ENCODE measurements at regions not wholly inside any gene's neighbourhood (a gene's known extent, or its start where the extent isn't known, plus 50 kb on each side); places are given as distances from the start of the nearest gene placed in this dataset.

- 57 to 83% methylated on average over 2 to 3 of the region's 3 CpGs for WGBS, 2 donors (ENCODE audit: low coverage in 1 of 2)
- TF ChIP-seq POLR2AphosphoS5 (IDR thresholded peaks at IDR 0.05) (no peak), POLR2A (IDR thresholded peaks at IDR 0.05) (no peak), EP300 (IDR thresholded peaks at IDR 0.05; ENCODE audit: low read depth) (no peak), CTCF (IDR thresholded peaks at IDR 0.05) (no peak)
- no peak overlapping the region for H3K27ac ChIP-seq
- in situ Hi-C loops (cut with MboI; ENCODE audit: low pct_ligation_motif_present in 1 of 4, low pct_unique_long_range_greater_than_20kb in 1 of 4, low sequenced_read_pairs in 3 of 4) (no loop called here), intact Hi-C loops (cut with DNase I; ENCODE audit: low total_unique reads) (no loop called here)
- H3K4me1 ChIP-seq: no peaks in the 10 kb centered on the region
- H3K9me3 ChIP-seq: no peaks in the 10 kb centered on the region
- no peak for DNase-seq
- H3K36me3 ChIP-seq: no peaks in the 10 kb centered on the region
- no peak overlapping the region for H3K4me3 ChIP-seq
- no peaks in the 10 kb centered on the region for H3K27me3 ChIP-seq
Measured at GRCh38 chrX:22351076-22351475, 78.4 kb downstream of the CBLL2 start.

DNA sequence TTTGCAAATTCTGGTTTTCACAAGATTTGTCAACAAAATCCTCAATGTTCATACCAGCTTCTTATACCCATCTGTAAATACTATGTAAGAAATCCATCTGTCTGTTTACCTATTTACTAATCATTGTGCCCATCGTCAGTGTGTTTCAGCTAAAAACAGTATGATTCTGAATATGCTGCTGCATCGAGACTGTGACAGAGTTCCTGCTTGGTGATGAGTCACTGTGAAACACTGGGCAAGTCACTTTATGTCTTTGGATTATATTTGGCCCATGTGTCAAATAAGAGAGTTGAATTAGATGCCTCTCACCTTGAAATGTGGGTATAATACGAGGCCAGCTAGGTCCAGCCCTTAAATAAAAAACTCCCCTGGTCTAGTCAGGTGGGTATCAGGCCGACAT lies 79.3 kb downstream of the CBLL2 start:
- H3K4me3 ChIP-seq: no peak overlapping the region
- no peak overlapping the region for H3K27ac ChIP-seq
- in situ Hi-C loops (cut with MboI; ENCODE audit: low pct_ligation_motif_present in 1 of 4, low pct_unique_long_range_greater_than_20kb in 1 of 4, low sequenced_read_pairs in 3 of 4): no loop called here
- no peak for TF ChIP-seq POLR2AphosphoS5 (IDR thresholded peaks at IDR 0.05)
- TF ChIP-seq POLR2A (IDR thresholded peaks at IDR 0.05): no peak
- TF ChIP-seq CTCF (IDR thresholded peaks at IDR 0.05): no peak
- no peak for TF ChIP-seq EP300 (IDR thresholded peaks at IDR 0.05; ENCODE audit: low read depth)
- 58 to 83% methylated on average over 2 to 4 of the region's 4 CpGs for WGBS, 2 donors (ENCODE audit: low coverage in 1 of 2)
- H3K27me3 ChIP-seq: no peaks in the 10 kb centered on the region
- H3K9me3 ChIP-seq: no peaks in the 10 kb centered on the region
- H3K36me3 ChIP-seq: no peaks in the 10 kb centered on the region
- no peak for DNase-seq
- intact Hi-C loops (cut with DNase I; ENCODE audit: low total_unique reads): no loop called here
- H3K4me1 ChIP-seq: no peaks in the 10 kb centered on the region

DNA sequence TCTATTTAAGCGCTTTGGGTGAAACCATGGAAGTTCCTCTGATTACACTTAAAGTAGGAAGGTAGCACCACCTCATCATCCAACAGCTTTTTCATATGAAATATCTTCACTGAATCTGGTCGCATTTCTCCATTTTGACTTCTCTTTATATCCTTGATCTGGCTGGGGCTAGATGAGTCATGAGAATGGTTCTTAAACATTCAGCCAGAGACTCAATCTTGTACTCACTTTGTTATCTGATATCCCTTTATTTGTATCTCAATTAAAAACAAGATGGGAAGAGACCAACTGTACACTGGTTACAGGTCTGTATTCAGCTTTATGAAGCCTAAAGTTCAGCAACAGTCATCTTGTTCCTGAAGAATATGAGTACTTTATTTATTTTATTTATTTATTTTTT lies 84.9 kb downstream of the CBLL2 start:
- no peak for TF ChIP-seq POLR2A (IDR thresholded peaks at IDR 0.05)
- TF ChIP-seq CTCF (IDR thresholded peaks at IDR 0.05): no peak
- no peak for TF ChIP-seq POLR2AphosphoS5 (IDR thresholded peaks at IDR 0.05)
- no peak for TF ChIP-seq EP300 (IDR thresholded peaks at IDR 0.05; ENCODE audit: low read depth)
- DNase-seq: no peak
- Histone ChIP-seq H3K4me3 (no peak overlapping the region), H3K36me3 (no peaks in the 10 kb centered on the region), H3K27ac (no peak overlapping the region), H3K4me1 (no peaks in the 10 kb centered on the region), H3K9me3 (no peaks in the 10 kb centered on the region), H3K27me3 (no peaks in the 10 kb centered on the region)
- intact Hi-C loops (cut with DNase I; ENCODE audit: low total_unique reads) (no loop called here), in situ Hi-C loops (cut with MboI; ENCODE audit: low pct_ligation_motif_present in 1 of 4, low pct_unique_long_range_greater_than_20kb in 1 of 4, low sequenced_read_pairs in 3 of 4) (no loop called here)
- WGBS, 2 donors (ENCODE audit: low coverage in 1 of 2): 80 to 89% methylated on average over 1 to 2 of the region's 2 CpGs

DNA sequence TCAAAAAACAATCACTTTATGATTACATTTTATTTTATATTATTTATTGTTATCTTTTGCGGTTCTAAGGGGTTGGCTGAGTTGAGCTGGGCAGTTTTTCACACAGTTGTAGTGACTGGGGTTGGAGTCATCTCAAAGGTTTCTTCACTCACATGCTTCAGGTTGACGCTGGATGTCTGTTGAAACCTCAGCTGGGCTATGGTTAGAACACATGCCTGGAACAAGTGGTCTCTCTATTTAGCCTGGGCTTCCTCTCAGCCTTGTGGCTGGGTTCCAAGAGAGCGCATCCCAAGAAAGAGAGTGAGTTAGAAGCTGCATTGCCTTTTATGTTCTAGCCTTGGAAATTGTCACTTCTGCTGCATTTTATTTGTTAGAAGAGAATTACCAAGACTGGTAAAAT lies 87.4 kb downstream of the CBLL2 start:
- Histone ChIP-seq H3K4me1 (no peaks in the 10 kb centered on the region), H3K27ac (no peak overlapping the region), H3K9me3 (no peaks in the 10 kb centered on the region), H3K36me3 (no peaks in the 10 kb centered on the region), H3K27me3 (no peaks in the 10 kb centered on the region), H3K4me3 (no peak overlapping the region)
- no peak for DNase-seq
- intact Hi-C loops (cut with DNase I; ENCODE audit: low total_unique reads) (no loop called here), in situ Hi-C loops (cut with MboI; ENCODE audit: low pct_ligation_motif_present in 1 of 4, low pct_unique_long_range_greater_than_20kb in 1 of 4, low sequenced_read_pairs in 3 of 4) (no loop called here)
- TF ChIP-seq CTCF (IDR thresholded peaks at IDR 0.05) (no peak), POLR2A (IDR thresholded peaks at IDR 0.05) (no peak), POLR2AphosphoS5 (IDR thresholded peaks at IDR 0.05) (no peak), EP300 (IDR thresholded peaks at IDR 0.05; ENCODE audit: low read depth) (no peak)
- 77 to 100% methylated on average over 1 to 3 of the region's 3 CpGs for WGBS, 2 donors (ENCODE audit: low coverage in 1 of 2)

Data from transverse colon (tissue), 4 donors.